ENCODE measurements at regions not wholly inside any gene's neighbourhood (a gene's known extent, or its start where the extent isn't known, plus 50 kb on each side); places are given as distances from the start of the nearest gene placed in this dataset.
"Not testable (repeated sequence)": the region's sequence is repeated elsewhere in the genome, so short reads cannot be mapped to it uniquely, and the experiment has no call there.

- Histone ChIP-seq H3K4me2 (ENCODE audit: low read length) (no peak overlapping the region), H4K20me1 (ENCODE audit: insufficient read depth, low read length) (no peaks in the 10 kb centered on the region), H2AFZ (ENCODE audit: low read depth, low read length) (no peak overlapping the region), H3K9ac (ENCODE audit: low read length) (no peak overlapping the region), H3K79me2 (ENCODE audit: low read length) (no peaks in the 10 kb centered on the region), H3K27ac (ENCODE audit: low read length) (no peak overlapping the region), H3K27me3 (ENCODE audit: low read depth, low read length) (0 out of 2 replicates have a peak, but pooled peaks cover 4% of the 10 kb centered on the region), H3K4me3 (ENCODE audit: low read length) (no peak overlapping the region), H3K9me3 (ENCODE audit: insufficient read depth, low read length) (no peaks in the 10 kb centered on the region), H3K4me1 (ENCODE audit: low read length) (peaks cover 3% of the 10 kb centered on the region; the same call in 1 of the 2 replicates), H3K36me3 (replicated peaks; ENCODE audit: low read depth, low read length) (no peaks in the 10 kb centered on the region)
- TF ChIP-seq EZH2phosphoT487 (IDR thresholded peaks at IDR 0.05; ENCODE audit: low read depth): no peak
- no peak for TF ChIP-seq CTCF (IDR thresholded peaks at IDR 0.05; ENCODE audit: low read depth, low read length)
These were observed 53.8 kb upstream of the LYRM9 start for GRCh38 chr17:27947005-27947406.

- no peak overlapping the region for H3K9ac ChIP-seq (ENCODE audit: low read length)
- H3K4me3 ChIP-seq (ENCODE audit: low read length): no peak overlapping the region
- no peaks in the 10 kb centered on the region for H3K9me3 ChIP-seq (ENCODE audit: insufficient read depth, low read length)
- no peaks in the 10 kb centered on the region for H4K20me1 ChIP-seq (ENCODE audit: insufficient read depth, low read length)
- H3K4me1 ChIP-seq (ENCODE audit: low read length): peaks cover 3% of the 10 kb centered on the region; the same call in 1 of the 2 replicates
- H3K79me2 ChIP-seq (ENCODE audit: low read length): no peaks in the 10 kb centered on the region
- no peak for TF ChIP-seq EZH2phosphoT487 (IDR thresholded peaks at IDR 0.05; ENCODE audit: low read depth)
- no peak for TF ChIP-seq CTCF (IDR thresholded peaks at IDR 0.05; ENCODE audit: low read depth, low read length)
- no peak overlapping the region for H3K4me2 ChIP-seq (ENCODE audit: low read length)
- H3K27ac ChIP-seq (ENCODE audit: low read length): no peak overlapping the region
- H3K27me3 ChIP-seq (ENCODE audit: low read depth, low read length): peaks cover 14% of the 10 kb centered on the region
- H2AFZ ChIP-seq (ENCODE audit: low read depth, low read length): no peak overlapping the region
- H3K36me3 ChIP-seq (replicated peaks; ENCODE audit: low read depth, low read length): no peaks in the 10 kb centered on the region
These were observed 56.1 kb upstream of the LYRM9 start for GRCh38 chr17:27949304-27949703.

GRCh38 chr17:27950225-27950624 is 57.1 kb upstream of the LYRM9 start:
- not testable (repeated sequence) for H3K4me1 ChIP-seq (ENCODE audit: low read length); H3K9me3 ChIP-seq (ENCODE audit: insufficient read depth, low read length); H3K36me3 ChIP-seq (replicated peaks; ENCODE audit: low read depth, low read length); H3K79me2 ChIP-seq (ENCODE audit: low read length); H4K20me1 ChIP-seq (ENCODE audit: insufficient read depth, low read length); H3K9ac ChIP-seq (ENCODE audit: low read length); H3K4me3 ChIP-seq (ENCODE audit: low read length); H2AFZ ChIP-seq (ENCODE audit: low read depth, low read length); H3K4me2 ChIP-seq (ENCODE audit: low read length); H3K27ac ChIP-seq (ENCODE audit: low read length)
- peaks cover 23% of the 10 kb centered on the region for H3K27me3 ChIP-seq (ENCODE audit: low read depth, low read length)

GRCh38 chr17:27950995-27951394 is 57.8 kb upstream of the LYRM9 start:
- Histone ChIP-seq H3K4me2 (ENCODE audit: low read length) (no peak overlapping the region), H3K36me3 (replicated peaks; ENCODE audit: low read depth, low read length) (no peaks in the 10 kb centered on the region), H3K9me3 (ENCODE audit: insufficient read depth, low read length) (no peaks in the 10 kb centered on the region), H3K9ac (ENCODE audit: low read length) (no peak overlapping the region), H2AFZ (ENCODE audit: low read depth, low read length) (no peak overlapping the region), H3K4me1 (ENCODE audit: low read length) (peaks cover 3% of the 10 kb centered on the region; the same call in 1 of the 2 replicates), H3K79me2 (ENCODE audit: low read length) (no peaks in the 10 kb centered on the region), H3K27me3 (ENCODE audit: low read depth, low read length) (peaks cover 25% of the 10 kb centered on the region), H3K4me3 (ENCODE audit: low read length) (no peak overlapping the region), H4K20me1 (ENCODE audit: insufficient read depth, low read length) (no peaks in the 10 kb centered on the region), H3K27ac (ENCODE audit: low read length) (no peak overlapping the region)
- TF ChIP-seq EZH2phosphoT487 (IDR thresholded peaks at IDR 0.05; ENCODE audit: low read depth) (no peak), CTCF (IDR thresholded peaks at IDR 0.05; ENCODE audit: low read depth, low read length) (no peak)

GRCh38 chr17:27951872-27952271 is 58.7 kb upstream of the LYRM9 start:
- H3K9me3 ChIP-seq (ENCODE audit: insufficient read depth, low read length): no peaks in the 10 kb centered on the region
- H3K36me3 ChIP-seq (replicated peaks; ENCODE audit: low read depth, low read length): no peaks in the 10 kb centered on the region
- no peak overlapping the region for H3K27ac ChIP-seq (ENCODE audit: low read length)
- no peak for TF ChIP-seq CTCF (IDR thresholded peaks at IDR 0.05; ENCODE audit: low read depth, low read length)
- TF ChIP-seq EZH2phosphoT487 (IDR thresholded peaks at IDR 0.05; ENCODE audit: low read depth): no peak
- H3K79me2 ChIP-seq (ENCODE audit: low read length): no peaks in the 10 kb centered on the region
- peaks cover 25% of the 10 kb centered on the region for H3K27me3 ChIP-seq (ENCODE audit: low read depth, low read length)
- no peaks in the 10 kb centered on the region for H4K20me1 ChIP-seq (ENCODE audit: insufficient read depth, low read length)
- H3K4me2 ChIP-seq (ENCODE audit: low read length): no peak overlapping the region
- H3K4me3 ChIP-seq (ENCODE audit: low read length): no peak overlapping the region
- no peaks in the 10 kb centered on the region for H3K4me1 ChIP-seq (ENCODE audit: low read length)
- H3K9ac ChIP-seq (ENCODE audit: low read length): no peak overlapping the region
- H2AFZ ChIP-seq (ENCODE audit: low read depth, low read length): no peak overlapping the region
